IMR-90 (cell line): ENCODE measurements at regions not wholly inside any gene's neighbourhood (a gene's known extent, or its start where the extent isn't known, plus 50 kb on each side); places are given as distances from the start of the nearest gene placed in this dataset.

Experiments
- ATAC-seq: fragments of 200-7000 bp; cut with Tn5 transposase; 2 replicates; pipeline ENCODE4 v1.9.1; 2020; ENCODE audit warnings: low read depth, mild to moderate bottlenecking, moderate library complexity
- BruUV-seq: library from RNA; stranded (reverse); fragments of 400-500 nt; replicated peaks from 2 replicates; lab custom pipeline; 2021; lab: Mats Ljungman, UMichigan
- CTCF ChIA-PET: fragments of 300-600 bp; formaldehyde crosslinking; extraction: SDS; loops from one replicate; lab custom pipeline; 2021; ENCODE audit warnings: antibody characterized with exemption; lab: Yijun Ruan, JAX
- POLR2A ChIA-PET: fragments of 300-600 bp; sonication (Branson Sonifier 250); formaldehyde crosslinking; loops from one replicate; lab custom pipeline; 2022; ENCODE audit warnings: antibody characterized with exemption; ENCODE audit not compliant: unreplicated experiment; lab: Charles Lee
- DNase-seq: peaks from one replicate; pipeline ENCODE4 v3.0.0; 2013
- H2AFZ ChIP-seq: replicated peaks from 2 replicates; pipeline ENCODE3; 2013; ENCODE audit warnings: low read length, mild to moderate bottlenecking; ENCODE audit not compliant: poor library complexity
- H2AK5ac ChIP-seq: 2 replicates; pipeline ENCODE4 v1.6.1; 2013; ENCODE audit warnings: low read depth, low read length, inconsistent platforms
- H2AK9ac ChIP-seq: replicated peaks from 2 replicates; pipeline ENCODE3; 2013; ENCODE audit warnings: mild to moderate bottlenecking, low read depth, low read length, moderate library complexity; ENCODE audit not compliant: poor library complexity
- H2BK120ac ChIP-seq: 2 replicates; pipeline ENCODE4 v1.6.1; 2013; ENCODE audit warnings: low read depth, low read length, inconsistent platforms
- H2BK15ac ChIP-seq: 3 replicates; pipeline ENCODE4 v1.6.1; 2013; ENCODE audit warnings: low read depth, low read length, inconsistent platforms
- H2BK20ac ChIP-seq: 2 replicates; pipeline ENCODE4 v1.6.1; 2013; ENCODE audit warnings: low read depth, mild to moderate bottlenecking, inconsistent platforms, low read length, moderate library complexity
- H2BK5ac ChIP-seq: 2 replicates; pipeline ENCODE4 v1.6.1; 2013; ENCODE audit warnings: mild to moderate bottlenecking, low read depth, low read length, inconsistent platforms; ENCODE audit not compliant: poor library complexity, severe bottlenecking
- H3K14ac ChIP-seq: replicated peaks from 2 replicates; pipeline ENCODE4 v1.6.1; 2013; ENCODE audit warnings: low read depth, low read length, inconsistent platforms
- H3K18ac ChIP-seq: 2 replicates; pipeline ENCODE4 v1.6.1; 2013; ENCODE audit warnings: low read depth, low read length, control low read depth
- H3K23ac ChIP-seq: 2 replicates; pipeline ENCODE4 v1.6.1; 2013; ENCODE audit warnings: low read depth, low read length, inconsistent platforms
- H3K27ac ChIP-seq: 2 replicates; pipeline ENCODE4 v1.5.1; 2013; ENCODE audit warnings: mild to moderate bottlenecking, control low read depth, low read length; ENCODE audit not compliant: insufficient read depth
- H3K27me3 ChIP-seq: 2 replicates; pipeline ENCODE4 v1.6.1; 2013; ENCODE audit warnings: low read length; ENCODE audit not compliant: control insufficient read depth, insufficient read depth
- H3K36me3 ChIP-seq: 2 replicates; pipeline ENCODE4 v1.6.1; 2013; ENCODE audit warnings: low read length, mixed read lengths; ENCODE audit not compliant: control insufficient read depth, insufficient read depth
- H3K4ac ChIP-seq: 2 replicates; pipeline ENCODE4 v1.6.1; 2013; ENCODE audit warnings: low read depth, low read length, inconsistent platforms
- H3K4me1 ChIP-seq: 2 replicates; pipeline ENCODE4 v1.6.1; 2013; ENCODE audit warnings: low read length, mixed read lengths; ENCODE audit not compliant: control insufficient read depth, insufficient read depth
- H3K4me2 ChIP-seq: 2 replicates; pipeline ENCODE4 v1.6.1; 2013; ENCODE audit warnings: low read depth, mild to moderate bottlenecking, control low read depth, low read length, moderate library complexity
- H3K4me3 ChIP-seq: 2 replicates; pipeline ENCODE4 v1.5.1; 2013; ENCODE audit warnings: low read depth, mild to moderate bottlenecking, control low read depth, low read length, moderate library complexity; ENCODE audit not compliant: insufficient read depth
- H3K56ac ChIP-seq: 2 replicates; pipeline ENCODE4 v1.6.1; 2013; ENCODE audit warnings: low read length, inconsistent platforms; ENCODE audit not compliant: insufficient read depth; ENCODE audit errors: extremely low read depth
- H3K79me1 ChIP-seq, 2 experiments: 2 replicates each; pipeline ENCODE4 v1.6.1; 2013; ENCODE audit warnings: low read length in 2 of 2, inconsistent platforms in 1 of 2, low read depth in 1 of 2
- H3K9ac ChIP-seq: 2 replicates; pipeline ENCODE4 v1.6.1; 2013; ENCODE audit warnings: low read depth, low read length, control low read depth
- H3K9me1 ChIP-seq: 2 replicates; pipeline ENCODE4 v1.6.1; 2013; ENCODE audit warnings: low read length, inconsistent platforms; ENCODE audit not compliant: insufficient read depth
- H3K9me3 ChIP-seq: 2 replicates; pipeline ENCODE4 v1.6.1; 2013; ENCODE audit warnings: low read length; ENCODE audit not compliant: control insufficient read depth, insufficient read depth
- H4K20me1 ChIP-seq: 2 replicates; pipeline ENCODE4 v1.6.1; 2013; ENCODE audit warnings: low read length, inconsistent platforms; ENCODE audit not compliant: insufficient read depth
- H4K5ac ChIP-seq: 2 replicates; pipeline ENCODE4 v1.6.1; 2013; ENCODE audit warnings: mild to moderate bottlenecking, low read depth, low read length, control low read depth
- H4K8ac ChIP-seq, 2 experiments: 2 replicates each; pipeline ENCODE4 v1.6.1; 2013; ENCODE audit warnings: low read depth in 2 of 2, low read length in 2 of 2, control low read depth in 1 of 2, inconsistent platforms in 1 of 2
- H4K91ac ChIP-seq: 2 replicates; pipeline ENCODE4 v1.6.1; 2013; ENCODE audit warnings: low read depth, low read length, inconsistent platforms; ENCODE audit not compliant: insufficient read depth
- BHLHE40 ChIP-seq: fragments of 150-350 bp; IDR thresholded peaks from 2 replicates; pipeline ENCODE4 v1.6.1; 2016; ENCODE audit warnings: mild to moderate bottlenecking, low read depth, low read length
- CEBPB ChIP-seq: IDR thresholded peaks from 2 replicates; pipeline ENCODE4 v1.6.1; 2012; ENCODE audit warnings: low read depth, low read length, improper control_type of control experiment
- CHD1 ChIP-seq: IDR thresholded peaks from 2 replicates; pipeline ENCODE4 v1.6.1; 2012; ENCODE audit warnings: low read depth, low read length, improper control_type of control experiment
- CTCF ChIP-seq: conservative IDR thresholded peaks from 2 replicates; pipeline ENCODE4 v1.5.1; 2012; ENCODE audit warnings: mild to moderate bottlenecking, low read depth, low read length, improper control_type of control experiment
- ELK1 ChIP-seq: fragments of 150-350 bp; IDR thresholded peaks from 2 replicates; pipeline ENCODE4 v1.6.1; 2016; ENCODE audit warnings: low read depth, mild to moderate bottlenecking, low read length, moderate library complexity, borderline replicate concordance
- MAFK ChIP-seq: IDR thresholded peaks from 2 replicates; pipeline ENCODE4 v1.6.1; 2012; ENCODE audit warnings: low read depth, low read length, improper control_type of control experiment
- MAZ ChIP-seq: IDR thresholded peaks from 2 replicates; pipeline ENCODE4 v1.6.1; 2012; ENCODE audit warnings: low read depth, mild to moderate bottlenecking, low read length, improper control_type of control experiment, moderate library complexity, borderline replicate concordance
- MXI1 ChIP-seq: IDR thresholded peaks from 2 replicates; pipeline ENCODE4 v1.6.1; 2012; ENCODE audit warnings: low read depth, mild to moderate bottlenecking, low read length, moderate library complexity, borderline replicate concordance
- NFE2L2 ChIP-seq: fragments of 150-350 bp; IDR thresholded peaks from 2 replicates; pipeline ENCODE4 v1.6.1; 2016; ENCODE audit warnings: low read depth, mild to moderate bottlenecking, low read length
- POLR2A ChIP-seq: IDR thresholded peaks from 2 replicates; pipeline ENCODE4 v1.6.1; 2012; ENCODE audit warnings: mild to moderate bottlenecking, low read depth, low read length
- RAD21 ChIP-seq: IDR thresholded peaks from 2 replicates; pipeline ENCODE4 v1.6.1; 2012; ENCODE audit warnings: low read length, improper control_type of control experiment
- RCOR1 ChIP-seq: IDR thresholded peaks from 2 replicates; pipeline ENCODE4 v1.6.1; 2012; ENCODE audit warnings: mild to moderate bottlenecking, low read length, improper control_type of control experiment; ENCODE audit not compliant: insufficient replicate concordance
- RFX5 ChIP-seq: IDR thresholded peaks from 2 replicates; pipeline ENCODE4 v1.8.0; 2012; ENCODE audit warnings: low read depth, mild to moderate bottlenecking, low read length, moderate library complexity
- SMC3 ChIP-seq: fragments of 150-350 bp; IDR thresholded peaks from 2 replicates; pipeline ENCODE4 v1.6.1; 2016; ENCODE audit warnings: low read depth, mild to moderate bottlenecking, antibody characterized with exemption, low read length, moderate library complexity
- USF2 ChIP-seq: fragments of 150-350 bp; IDR thresholded peaks from 2 replicates; pipeline ENCODE4 v1.6.1; 2017; ENCODE audit warnings: mild to moderate bottlenecking, antibody characterized with exemption, low read length, low read depth
- WGBS, 2 experiments: methylation state at CpG; one replicate each; pipeline versions ENCODE4 v1.1.5 to v1.1.7; 2013; ENCODE audit warnings: missing lambda C conversion rate in 2 of 2; ENCODE audit not compliant: insufficient read length in 1 of 2; ENCODE audit errors: extremely low coverage in 2 of 2; 5-methylcytosine and 5-hydroxymethylcytosine counted together
- dilution Hi-C: fragments of 300-500 bp; cut with HindIII; formaldehyde crosslinking; loops from one replicate; pipeline ENCODE4 v1.14.3; 2018; ENCODE audit warnings: low sequenced_read_pairs; ENCODE audit not compliant: unreplicated experiment
- in situ Hi-C: fragments of 300-500 bp; cut with MboI; formaldehyde crosslinking; loops from 3 replicates; pipeline ENCODE4 v1.14.3; 2019; ENCODE audit warnings: low sequenced_read_pairs, inconsistent platforms, mixed read lengths
- intact Hi-C: fragments of 100-400 bp; cut with micrococcal nuclease; formaldehyde crosslinking; loops from 2 replicates; pipeline ENCODE4 v1.10.0; 2022

- Histone ChIP-seq H4K91ac (no peak overlapping the region), H3K27ac (no peak overlapping the region), H2BK20ac (no peak overlapping the region), H3K23ac (no peak overlapping the region), H2AK9ac (no peak overlapping the region), H3K36me3 (no peaks in the 10 kb centered on the region), H2BK120ac (no peak overlapping the region), H3K79me1 (no peaks in the 10 kb centered on the region; a peak in 1 of 4 replicates), H3K56ac (no peak overlapping the region), H3K4me3 (no peak overlapping the region), H3K4ac (no peak overlapping the region), H3K4me1 (peaks cover 18% of the 10 kb centered on the region), H3K9me3 (no peaks in the 10 kb centered on the region), H3K4me2 (no peak overlapping the region), H4K5ac (no peak overlapping the region), H2AK5ac (no peak overlapping the region), H3K18ac (no peak overlapping the region), H2BK5ac (no peak overlapping the region), H3K14ac (no peak overlapping the region), H4K8ac (no peak overlapping the region), H2BK15ac (no peak overlapping the region; the same call in 2 of the 3 replicates), H3K9ac (no peak overlapping the region), H2AFZ (no peak overlapping the region), H3K27me3 (no peaks in the 10 kb centered on the region), H4K20me1 (peaks cover 3% of the 10 kb centered on the region; the same call in 1 of the 2 replicates), H3K9me1 (peaks cover 18% of the 10 kb centered on the region)
- dilution Hi-C loops (no loop called here), intact Hi-C loops (no loop called here), in situ Hi-C loops (no loop called here)
- ChIA-PET POLR2A (no interaction called here), CTCF (no interaction called here)
- BruUV-seq: no TSS peak
- WGBS, 2 experiments: no CpG with 5 or more reads among the region's 3 CpGs
- ATAC-seq (no peak), DNase-seq (no peak)
- no peak for TF ChIP-seq NFE2L2
- no peak for TF ChIP-seq ELK1
- TF ChIP-seq RFX5: no peak
- no peak for TF ChIP-seq CHD1
- no peak for TF ChIP-seq RCOR1
- TF ChIP-seq POLR2A: no peak
- no peak for TF ChIP-seq MAZ
- TF ChIP-seq SMC3: no peak
- TF ChIP-seq CEBPB: no peak
- no peak for TF ChIP-seq CTCF
- no peak for TF ChIP-seq MXI1
- TF ChIP-seq RAD21: no peak
- no peak for TF ChIP-seq USF2
- TF ChIP-seq MAFK: no peak
- TF ChIP-seq BHLHE40: no peak
Measured at GRCh38 chr2:8602809-8603208, 79.0 kb upstream of the ID2 start.
